ENCODE measurements at regions not wholly inside any gene's neighbourhood (a gene's known extent, or its start where the extent isn't known, plus 50 kb on each side); places are given as distances from the start of the nearest gene placed in this dataset.

DNA sequence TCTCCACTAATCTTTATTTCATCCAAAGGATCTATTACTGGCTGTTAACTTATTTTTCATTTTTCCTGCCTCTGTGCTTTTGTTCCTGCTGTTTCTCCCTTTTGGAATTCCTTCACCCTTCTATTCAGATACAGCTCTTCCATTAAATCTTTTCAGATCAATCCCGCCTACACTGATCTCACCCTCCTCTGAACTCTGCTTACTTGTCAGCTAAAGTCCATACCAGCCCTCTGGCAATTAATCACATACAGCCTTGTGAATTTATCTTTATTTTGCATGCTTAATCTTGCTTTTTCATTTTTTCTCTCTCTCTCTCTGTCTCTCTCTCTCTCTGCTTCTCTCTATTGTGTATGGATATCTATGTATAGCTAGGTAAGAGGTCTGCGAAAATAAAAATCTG, 100.8 kb upstream of the UMPS start:
- Histone ChIP-seq H3K9me2 (replicated peaks; ENCODE audit: insufficient read depth, low read length) (no peaks in the 10 kb centered on the region), H3K27ac (ENCODE audit: low read length) (no peak overlapping the region), H4K20me1 (ENCODE audit: insufficient read depth, low read length) (no peaks in the 10 kb centered on the region), H3K4me1 (ENCODE audit: low read length) (no peaks in the 10 kb centered on the region), H3K36me3 (replicated peaks; ENCODE audit: insufficient read depth, low read length) (no peaks in the 10 kb centered on the region), H3K4me2 (ENCODE audit: low read depth, low read length) (no peak overlapping the region), H3F3A (ENCODE audit: insufficient read depth, low read length) (no peaks in the 10 kb centered on the region), H3K9me3 (replicated peaks; ENCODE audit: insufficient read depth, low read length) (no peaks in the 10 kb centered on the region), H3K27me3 (replicated peaks; ENCODE audit: insufficient read depth, low read length) (no peaks in the 10 kb centered on the region), H3K4me3 (ENCODE audit: low read length) (no peak overlapping the region), H3K9ac (ENCODE audit: low read length) (no peak overlapping the region), H3K79me2 (ENCODE audit: low read length) (no peaks in the 10 kb centered on the region), H2AFZ (ENCODE audit: low read length) (no peak overlapping the region)
- no peak for DNase-seq
- TF ChIP-seq, protein P1, sequence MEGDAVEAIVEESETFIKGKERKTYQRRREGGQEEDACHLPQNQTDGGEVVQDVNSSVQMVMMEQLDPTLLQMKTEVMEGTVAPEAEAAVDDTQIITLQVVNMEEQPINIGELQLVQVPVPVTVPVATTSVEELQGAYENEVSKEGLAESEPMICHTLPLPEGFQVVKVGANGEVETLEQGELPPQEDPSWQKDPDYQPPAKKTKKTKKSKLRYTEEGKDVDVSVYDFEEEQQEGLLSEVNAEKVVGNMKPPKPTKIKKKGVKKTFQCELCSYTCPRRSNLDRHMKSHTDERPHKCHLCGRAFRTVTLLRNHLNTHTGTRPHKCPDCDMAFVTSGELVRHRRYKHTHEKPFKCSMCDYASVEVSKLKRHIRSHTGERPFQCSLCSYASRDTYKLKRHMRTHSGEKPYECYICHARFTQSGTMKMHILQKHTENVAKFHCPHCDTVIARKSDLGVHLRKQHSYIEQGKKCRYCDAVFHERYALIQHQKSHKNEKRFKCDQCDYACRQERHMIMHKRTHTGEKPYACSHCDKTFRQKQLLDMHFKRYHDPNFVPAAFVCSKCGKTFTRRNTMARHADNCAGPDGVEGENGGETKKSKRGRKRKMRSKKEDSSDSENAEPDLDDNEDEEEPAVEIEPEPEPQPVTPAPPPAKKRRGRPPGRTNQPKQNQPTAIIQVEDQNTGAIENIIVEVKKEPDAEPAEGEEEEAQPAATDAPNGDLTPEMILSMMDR (IDR thresholded peaks at IDR 0.05; ENCODE audit: low read length) = no peak
- TF ChIP-seq EZH2phosphoT487 (IDR thresholded peaks at IDR 0.05; ENCODE audit: low read length) = no peak
- TF ChIP-seq EZH2 (optimal IDR thresholded peaks at IDR 0.05; ENCODE audit: low read depth, low read length) = no peak

DNA sequence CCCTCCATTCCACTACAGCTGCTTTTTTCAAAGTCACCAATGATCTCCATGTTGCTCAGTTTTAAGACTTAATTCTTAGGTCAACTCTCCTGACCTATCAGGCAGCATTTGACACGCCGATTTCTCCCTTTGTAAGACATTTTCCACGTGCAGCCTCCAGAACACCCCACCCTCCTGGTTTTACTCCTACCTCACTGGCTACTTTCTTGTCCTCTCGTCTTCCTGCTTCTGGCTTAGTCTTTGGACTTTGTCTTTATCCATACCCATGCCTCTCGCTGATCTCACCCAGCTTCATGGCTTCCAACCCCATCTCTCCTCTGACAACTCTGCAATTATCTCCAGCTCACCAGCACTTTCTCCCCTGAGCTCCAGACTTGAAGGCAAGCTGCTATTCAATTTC, 99.3 kb upstream of the UMPS start:
- DNase-seq = no peak
- Histone ChIP-seq H3K27me3 (replicated peaks; ENCODE audit: insufficient read depth, low read length) (no peaks in the 10 kb centered on the region), H3K9ac (ENCODE audit: low read length) (no peak overlapping the region), H3K4me1 (ENCODE audit: low read length) (no peaks in the 10 kb centered on the region), H3K4me2 (ENCODE audit: low read depth, low read length) (no peak overlapping the region), H3F3A (ENCODE audit: insufficient read depth, low read length) (no peaks in the 10 kb centered on the region), H3K79me2 (ENCODE audit: low read length) (no peaks in the 10 kb centered on the region), H4K20me1 (ENCODE audit: insufficient read depth, low read length) (no peaks in the 10 kb centered on the region), H3K9me2 (replicated peaks; ENCODE audit: insufficient read depth, low read length) (no peaks in the 10 kb centered on the region), H3K27ac (ENCODE audit: low read length) (no peak overlapping the region), H2AFZ (ENCODE audit: low read length) (no peak overlapping the region), H3K9me3 (replicated peaks; ENCODE audit: insufficient read depth, low read length) (no peaks in the 10 kb centered on the region), H3K4me3 (ENCODE audit: low read length) (no peak overlapping the region), H3K36me3 (replicated peaks; ENCODE audit: insufficient read depth, low read length) (no peaks in the 10 kb centered on the region)
- no peak for TF ChIP-seq EZH2 (optimal IDR thresholded peaks at IDR 0.05; ENCODE audit: low read depth, low read length)
- TF ChIP-seq, protein P1 (IDR thresholded peaks at IDR 0.05; ENCODE audit: low read length) = no peak

DNA sequence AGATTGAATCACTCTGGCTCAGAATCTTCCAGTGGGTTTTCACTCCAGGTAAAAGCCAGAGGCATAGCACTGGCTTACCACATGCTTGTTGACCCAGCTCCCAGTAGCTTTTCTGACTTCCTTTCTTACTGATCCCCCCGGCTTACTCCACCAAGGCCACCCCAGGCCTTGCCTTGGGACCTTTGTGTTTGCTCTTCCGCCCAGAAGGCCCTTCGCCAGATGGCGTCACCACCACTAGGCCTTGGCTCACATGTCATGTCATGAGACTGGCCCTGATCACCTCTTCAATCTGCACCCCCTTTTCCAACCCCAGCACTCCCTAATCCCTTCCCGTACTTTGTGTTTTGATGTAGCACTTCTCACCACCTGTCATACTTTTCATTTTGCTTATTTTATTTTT, 98.5 kb upstream of the UMPS start:
- H3K4me3 ChIP-seq (ENCODE audit: low read length) = no peak overlapping the region
- H3K27me3 ChIP-seq (replicated peaks; ENCODE audit: insufficient read depth, low read length) = no peaks in the 10 kb centered on the region
- H3K79me2 ChIP-seq (ENCODE audit: low read length) = no peaks in the 10 kb centered on the region
- TF ChIP-seq EZH2phosphoT487 (IDR thresholded peaks at IDR 0.05; ENCODE audit: low read length) (no peak), EZH2 (optimal IDR thresholded peaks at IDR 0.05; ENCODE audit: low read depth, low read length) (no peak)
- TF ChIP-seq, protein P1 (IDR thresholded peaks at IDR 0.05; ENCODE audit: low read length) = no peak
- H2AFZ ChIP-seq (ENCODE audit: low read length) = no peak overlapping the region
- H3K4me1 ChIP-seq (ENCODE audit: low read length) = no peaks in the 10 kb centered on the region
- H3K9ac ChIP-seq (ENCODE audit: low read length) = no peak overlapping the region
- no peaks in the 10 kb centered on the region for H3K9me2 ChIP-seq (replicated peaks; ENCODE audit: insufficient read depth, low read length)
- H4K20me1 ChIP-seq (ENCODE audit: insufficient read depth, low read length) = no peaks in the 10 kb centered on the region
- H3K9me3 ChIP-seq (replicated peaks; ENCODE audit: insufficient read depth, low read length) = no peaks in the 10 kb centered on the region
- H3K36me3 ChIP-seq (replicated peaks; ENCODE audit: insufficient read depth, low read length) = no peaks in the 10 kb centered on the region
- DNase-seq = no peak
- no peaks in the 10 kb centered on the region for H3F3A ChIP-seq (ENCODE audit: insufficient read depth, low read length)
- no peak overlapping the region for H3K27ac ChIP-seq (ENCODE audit: low read length)
- H3K4me2 ChIP-seq (ENCODE audit: low read depth, low read length) = no peak overlapping the region
